ENCODE measurements at regions not wholly inside any gene's neighbourhood (a gene's known extent, or its start where the extent isn't known, plus 50 kb on each side); places are given as distances from the start of the nearest gene placed in this dataset.
"Not testable (repeated sequence)": the region's sequence is repeated elsewhere in the genome, so short reads cannot be mapped to it uniquely, and the experiment has no call there.

DNA sequence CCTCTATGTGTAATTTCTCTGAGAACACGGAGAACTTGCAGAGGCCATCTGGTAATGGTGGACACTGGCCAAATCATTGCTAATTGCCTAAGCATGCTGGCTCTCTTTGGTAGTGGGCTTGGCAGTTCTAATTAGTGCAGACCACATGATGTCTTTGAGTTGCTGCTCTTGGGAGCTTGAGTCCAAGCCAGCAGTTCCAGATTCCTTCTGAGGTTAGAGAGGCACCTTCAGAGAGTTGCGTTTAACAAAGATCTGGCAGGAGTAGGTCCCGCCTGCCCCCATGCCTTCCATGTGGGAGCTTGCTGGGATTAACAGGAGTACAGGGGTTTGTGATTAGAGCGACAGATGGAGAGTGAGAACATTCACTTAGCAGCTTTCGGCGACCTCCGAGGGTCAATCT is 449.0 kb upstream of the LMCD1 start:
- Histone ChIP-seq H3K23ac (ENCODE audit: low read length in 2 of 2) (no peak overlapping the region), H4K91ac (ENCODE audit: low read length) (no peak overlapping the region), H2BK120ac (ENCODE audit: low read depth, low read length) (no peak overlapping the region), H3K27me3 (ENCODE audit: control insufficient read depth in 1 of 2, insufficient read depth in 1 of 2, low read length in 2 of 2) (no peaks in the 10 kb centered on the region), H2BK5ac (ENCODE audit: low read depth, low read length, poor library complexity, severe bottlenecking) (no peak overlapping the region), H3K79me1 (replicated peaks; ENCODE audit: low read length, poor library complexity, severe bottlenecking) (no peaks in the 10 kb centered on the region), H3K4ac (ENCODE audit: low read depth in 1 of 2, low read length in 2 of 2) (no peak overlapping the region), H3K9me3 (ENCODE audit: control insufficient read depth, low read length) (no peaks in the 10 kb centered on the region), H2BK15ac (ENCODE audit: low read depth, poor library complexity, severe bottlenecking) (no peak overlapping the region), H3K18ac (ENCODE audit: low read depth in 1 of 2, low read length in 2 of 2) (no peak overlapping the region), H3K14ac (ENCODE audit: low read length in 2 of 2) (no peak overlapping the region), H4K8ac (ENCODE audit: low read length) (no peak overlapping the region), H3K36me3 (ENCODE audit: control insufficient read depth in 1 of 2, insufficient read depth in 2 of 2, low read depth in 1 of 2, low read length in 2 of 2) (no peaks in the 10 kb centered on the region), H3K4me2 (ENCODE audit: low read length, poor library complexity, severe bottlenecking) (no peak overlapping the region), H2AFZ (ENCODE audit: low read depth, low read length) (no peak overlapping the region), H3K4me3 (ENCODE audit: insufficient read depth in 1 of 2, low read depth in 1 of 2, low read length in 2 of 2) (no peak overlapping the region), H2BK12ac (ENCODE audit: low read length in 2 of 2) (no peak overlapping the region), H3K9ac (ENCODE audit: low read length) (no peak overlapping the region), H3K4me1 (ENCODE audit: control insufficient read depth, insufficient read depth, low read depth, low read length) (no peaks in the 10 kb centered on the region), H2AK5ac (ENCODE audit: low read length, severe bottlenecking) (no peak overlapping the region), H3K27ac (ENCODE audit: low read length, poor library complexity, severe bottlenecking) (no peak overlapping the region)
- DNase-seq: no peak
- WGBS: 80% methylated on average over 7 of the region's 7 CpGs

DNA sequence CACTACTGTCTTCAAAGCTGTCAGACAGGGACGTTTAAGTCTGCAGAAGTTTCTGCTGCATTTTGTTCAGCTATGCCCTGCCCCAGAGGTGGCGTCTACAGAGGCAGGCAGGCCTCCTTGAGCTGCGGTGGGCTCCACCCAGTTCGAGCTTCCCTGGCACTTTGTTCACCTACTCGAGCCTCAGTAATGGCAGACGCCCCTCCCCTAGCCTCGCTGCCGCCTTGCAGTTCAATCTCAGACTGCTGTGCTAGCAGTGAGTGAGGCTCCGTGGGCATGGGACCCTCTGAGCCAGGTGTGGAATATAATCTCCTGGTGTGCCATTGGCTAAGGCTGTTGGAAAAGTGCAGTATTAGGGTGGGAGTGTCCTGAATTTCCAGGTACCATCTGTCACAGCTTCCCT is 433.5 kb upstream of the LMCD1 start:
- H4K8ac ChIP-seq (ENCODE audit: low read length); H3K4me1 ChIP-seq (ENCODE audit: control insufficient read depth, insufficient read depth, low read depth, low read length); H3K18ac ChIP-seq (ENCODE audit: low read depth in 1 of 2, low read length in 2 of 2); H2BK12ac ChIP-seq (ENCODE audit: low read length in 2 of 2); H3K9me3 ChIP-seq (ENCODE audit: control insufficient read depth, low read length); H3K9ac ChIP-seq (ENCODE audit: low read length); H3K27ac ChIP-seq (ENCODE audit: low read length, poor library complexity, severe bottlenecking); H2BK120ac ChIP-seq (ENCODE audit: low read depth, low read length); H3K79me1 ChIP-seq (replicated peaks; ENCODE audit: low read length, poor library complexity, severe bottlenecking); H2BK15ac ChIP-seq (ENCODE audit: low read depth, poor library complexity, severe bottlenecking); DNase-seq; H3K14ac ChIP-seq (ENCODE audit: low read length in 2 of 2); H3K27me3 ChIP-seq (ENCODE audit: control insufficient read depth in 1 of 2, insufficient read depth in 1 of 2, low read length in 2 of 2); H2AFZ ChIP-seq (ENCODE audit: low read depth, low read length); H3K23ac ChIP-seq (ENCODE audit: low read length in 2 of 2); H3K4me2 ChIP-seq (ENCODE audit: low read length, poor library complexity, severe bottlenecking); H3K4ac ChIP-seq (ENCODE audit: low read depth in 1 of 2, low read length in 2 of 2); H4K91ac ChIP-seq (ENCODE audit: low read length); H3K4me3 ChIP-seq (ENCODE audit: insufficient read depth in 1 of 2, low read depth in 1 of 2, low read length in 2 of 2); H3K36me3 ChIP-seq (ENCODE audit: control insufficient read depth in 1 of 2, insufficient read depth in 2 of 2, low read depth in 1 of 2, low read length in 2 of 2); H2BK5ac ChIP-seq (ENCODE audit: low read depth, low read length, poor library complexity, severe bottlenecking); H2AK5ac ChIP-seq (ENCODE audit: low read length, severe bottlenecking): not testable (repeated sequence)
- 95% methylated on average over 9 of the region's 9 CpGs for WGBS

DNA sequence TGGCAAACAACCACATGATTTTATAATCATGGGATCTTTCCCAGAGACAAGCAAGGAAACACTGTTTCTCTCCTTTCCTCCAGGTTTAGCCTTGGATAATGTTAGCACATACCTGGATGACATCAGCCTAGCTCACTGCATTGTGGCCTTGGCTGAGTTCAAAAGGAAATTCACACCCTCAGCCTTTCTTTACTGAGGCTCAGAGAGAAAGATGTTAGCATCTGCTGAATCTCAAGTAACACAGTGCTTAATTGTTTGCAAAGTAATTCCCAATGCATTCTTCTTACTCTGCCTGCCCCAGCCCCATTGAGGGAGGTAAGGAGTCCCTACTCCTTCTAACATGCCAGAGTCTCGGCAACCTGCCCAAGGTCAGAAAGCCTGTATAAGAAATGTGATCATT is 432.2 kb upstream of the LMCD1 start:
- Histone ChIP-seq H2AK5ac (ENCODE audit: low read length, severe bottlenecking) (no peak overlapping the region), H4K91ac (ENCODE audit: low read length) (no peak overlapping the region), H2BK12ac (ENCODE audit: low read length in 2 of 2) (no peak overlapping the region), H3K36me3 (ENCODE audit: control insufficient read depth in 1 of 2, insufficient read depth in 2 of 2, low read depth in 1 of 2, low read length in 2 of 2) (no peaks in the 10 kb centered on the region), H2BK120ac (ENCODE audit: low read depth, low read length) (no peak overlapping the region), H2BK15ac (ENCODE audit: low read depth, poor library complexity, severe bottlenecking) (no peak overlapping the region), H3K9ac (ENCODE audit: low read length) (no peak overlapping the region), H3K9me3 (ENCODE audit: control insufficient read depth, low read length) (peaks cover 5% of the 10 kb centered on the region), H3K14ac (ENCODE audit: low read length in 2 of 2) (no peak overlapping the region), H3K79me1 (replicated peaks; ENCODE audit: low read length, poor library complexity, severe bottlenecking) (no peaks in the 10 kb centered on the region), H3K18ac (ENCODE audit: low read depth in 1 of 2, low read length in 2 of 2) (no peak overlapping the region), H3K4me2 (ENCODE audit: low read length, poor library complexity, severe bottlenecking) (no peak overlapping the region), H4K8ac (ENCODE audit: low read length) (no peak overlapping the region), H3K23ac (ENCODE audit: low read length in 2 of 2) (no peak overlapping the region), H3K4me1 (ENCODE audit: control insufficient read depth, insufficient read depth, low read depth, low read length) (no peaks in the 10 kb centered on the region), H3K4ac (ENCODE audit: low read depth in 1 of 2, low read length in 2 of 2) (no peak overlapping the region), H3K27me3 (ENCODE audit: control insufficient read depth in 1 of 2, insufficient read depth in 1 of 2, low read length in 2 of 2) (no peaks in the 10 kb centered on the region), H2BK5ac (ENCODE audit: low read depth, low read length, poor library complexity, severe bottlenecking) (no peak overlapping the region), H2AFZ (ENCODE audit: low read depth, low read length) (no peak overlapping the region), H3K27ac (ENCODE audit: low read length, poor library complexity, severe bottlenecking) (no peak overlapping the region), H3K4me3 (ENCODE audit: insufficient read depth in 1 of 2, low read depth in 1 of 2, low read length in 2 of 2) (no peak overlapping the region)
- DNase-seq: peak; percentile 0
- 24% methylated on average over 1 of the region's 1 CpG for WGBS

GRCh38 chr3:8070011-8070410 is 431.6 kb upstream of the LMCD1 start:
- no peak overlapping the region for H2AK5ac ChIP-seq (ENCODE audit: low read length, severe bottlenecking)
- no peaks in the 10 kb centered on the region for H3K4me1 ChIP-seq (ENCODE audit: control insufficient read depth, insufficient read depth, low read depth, low read length)
- no peak overlapping the region for H3K23ac ChIP-seq (ENCODE audit: low read length in 2 of 2)
- H2BK15ac ChIP-seq (ENCODE audit: low read depth, poor library complexity, severe bottlenecking): no peak overlapping the region
- no peak overlapping the region for H3K18ac ChIP-seq (ENCODE audit: low read depth in 1 of 2, low read length in 2 of 2)
- no peaks in the 10 kb centered on the region for H3K27me3 ChIP-seq (ENCODE audit: control insufficient read depth in 1 of 2, insufficient read depth in 1 of 2, low read length in 2 of 2)
- no peak overlapping the region for H3K4ac ChIP-seq (ENCODE audit: low read depth in 1 of 2, low read length in 2 of 2)
- H3K79me1 ChIP-seq (replicated peaks; ENCODE audit: low read length, poor library complexity, severe bottlenecking): no peaks in the 10 kb centered on the region
- H2BK120ac ChIP-seq (ENCODE audit: low read depth, low read length): no peak overlapping the region
- no peak overlapping the region for H4K91ac ChIP-seq (ENCODE audit: low read length)
- no peak overlapping the region for H2AFZ ChIP-seq (ENCODE audit: low read depth, low read length)
- H3K27ac ChIP-seq (ENCODE audit: low read length, poor library complexity, severe bottlenecking): no peak overlapping the region
- H4K8ac ChIP-seq (ENCODE audit: low read length): no peak overlapping the region
- H3K36me3 ChIP-seq (ENCODE audit: control insufficient read depth in 1 of 2, insufficient read depth in 2 of 2, low read depth in 1 of 2, low read length in 2 of 2): no peaks in the 10 kb centered on the region
- no peak overlapping the region for H3K4me2 ChIP-seq (ENCODE audit: low read length, poor library complexity, severe bottlenecking)
- H2BK12ac ChIP-seq (ENCODE audit: low read length in 2 of 2): no peak overlapping the region
- no peak overlapping the region for H3K4me3 ChIP-seq (ENCODE audit: insufficient read depth in 1 of 2, low read depth in 1 of 2, low read length in 2 of 2)
- no peak overlapping the region for H3K9ac ChIP-seq (ENCODE audit: low read length)
- DNase-seq: peak; percentile 41
- no peak overlapping the region for H2BK5ac ChIP-seq (ENCODE audit: low read depth, low read length, poor library complexity, severe bottlenecking)
- H3K9me3 ChIP-seq (ENCODE audit: control insufficient read depth, low read length): peaks cover 5% of the 10 kb centered on the region
- H3K14ac ChIP-seq (ENCODE audit: low read length in 2 of 2): no peak overlapping the region

All from mesenchymal stem cell (in vitro differentiated cells and primary cell).